Loucy (cell line): ENCODE measurements at regions not wholly inside any gene's neighbourhood (a gene's known extent, or its start where the extent isn't known, plus 50 kb on each side); places are given as distances from the start of the nearest gene placed in this dataset.

Source experiments
- CTCF ChIP-seq: fragments of 200-600 bp; sonication (generic); conservative IDR thresholded peaks from 2 replicates; pipeline ENCODE4 v1.5.1; 2014; ENCODE audit warnings: mild to moderate bottlenecking, antibody characterized with exemption, low read length
- EZH2phosphoT487 ChIP-seq: fragments of 200-600 bp; IDR thresholded peaks from 2 replicates; pipeline ENCODE4 v1.6.1; 2018; ENCODE audit warnings: antibody characterized with exemption, mild to moderate bottlenecking, moderate library complexity, borderline replicate concordance

- no peak for TF ChIP-seq EZH2phosphoT487
- TF ChIP-seq CTCF, result no peak
Observed at GRCh38 chr2:190811811-190812210, 68.8 kb upstream of the GLS start.
